Ovary (tissue), 7 donors: ENCODE measurements at regions not wholly inside any gene's neighbourhood (a gene's known extent, or its start where the extent isn't known, plus 50 kb on each side); places are given as distances from the start of the nearest gene placed in this dataset.

Experiments
- DNase-seq, 5 donors: peaks; one replicate each; pipeline ENCODE4 v3.0.0-alpha.2; 2019 to 2020
- H3K27ac ChIP-seq, 2 donors: fragments of 200-600 bp; one replicate each; pipeline versions ENCODE4 v1.5.1 to v1.8.0; 2019 to 2022
- H3K27me3 ChIP-seq: fragments of 200-600 bp; one replicate; pipeline ENCODE4 v1.8.0; 2022
- H3K36me3 ChIP-seq: fragments of 200-600 bp; sonication (generic); one replicate; pipeline ENCODE4 v1.5.1; 2019
- H3K4me1 ChIP-seq: one replicate; pipeline ENCODE4 v1.8.1; 2013; ENCODE audit warnings: mild to moderate bottlenecking, moderate library complexity; ENCODE audit not compliant: insufficient read depth
- H3K4me3 ChIP-seq: fragments of 200-600 bp; sonication (generic); one replicate; pipeline ENCODE4 v1.5.1; 2017
- H3K9me3 ChIP-seq, 2 donors: fragments of 200-600 bp in 1 of 2; sonication (generic) in 1 of 2; one replicate each; pipeline versions ENCODE4 v1.5.1 to v1.8.1; 2013 to 2019; ENCODE audit warnings: mild to moderate bottlenecking in 1 of 2, moderate library complexity in 1 of 2
- EP300 ChIP-seq: sonication (generic); formaldehyde crosslinking; IDR thresholded peaks from one replicate; pipeline ENCODE4 v1.6.1; 2017; ENCODE audit warnings: antibody characterized with exemption
- POLR2A ChIP-seq: fragments of 450-650 bp; IDR thresholded peaks from one replicate; pipeline ENCODE4 v1.6.1; 2017; ENCODE audit warnings: antibody characterized with exemption, mild to moderate bottlenecking, moderate library complexity
- WGBS, 3 donors: extraction: QIAGEN DNeasy Blood & Tissue Kit in 1 of 3; methylation state at CpG; one replicate each; pipeline versions ENCODE4 v1.1.5 to v1.1.7; 2013 to 2017; 5-methylcytosine and 5-hydroxymethylcytosine counted together
- intact Hi-C, 4 donors: fragments of 100-400 bp; cut with DNase I; formaldehyde crosslinking; loops; one replicate each; pipeline versions ENCODE4 v1.11.0 to v1.15.1; 2022 to 2023
- TF ChIP-seq, protein P1 (sequence below), 3 donors: fragments of 450-650 bp in 2 of 3; fragments of 200-600 bp in 1 of 3; IDR thresholded peaks; one replicate each; pipeline versions ENCODE4 v1.5.1 to v1.8.0; 2016 to 2022; ENCODE audit warnings: antibody characterized with exemption in 3 of 3, mild to moderate bottlenecking in 1 of 3
- donor health status: DM: no; HTN: no; CAD: no; lungs with moderate emphysema.
- donor health status: DM: no; HTN: no; CAD: no.
- donor health status: Bipolar disorder and iron deficiency.
- donor health status: DM: no; HTN: no; CAD: no.
- donor health status: DM: yes; HTN: yes; CAD: no.

DNA sequence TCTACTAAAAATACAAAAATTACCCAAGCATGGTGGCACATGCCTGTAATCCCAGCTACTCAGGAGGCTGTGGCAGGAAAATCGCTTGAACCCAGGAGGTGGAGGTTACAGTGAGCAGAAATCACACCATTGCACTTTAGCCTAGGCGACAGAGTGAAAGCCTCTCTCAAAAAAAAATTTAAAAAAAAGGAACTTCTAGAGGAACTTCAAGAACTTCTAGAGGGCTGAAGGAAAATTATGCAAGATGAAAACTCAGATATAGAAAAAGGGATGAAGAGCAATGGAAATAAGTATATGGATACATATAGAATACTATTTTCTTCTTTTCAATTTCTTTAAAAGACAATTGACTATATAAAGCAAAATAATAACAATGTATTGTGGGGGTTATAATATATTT is 51.2 kb upstream of the PRR5 start:
- WGBS, 3 donors, result 87 to 96% (median 87%) methylated on average over 2 of the region's 2 CpGs
- intact Hi-C loops, result no loop called here
- no peak overlapping the region for H3K4me3 ChIP-seq
- H3K36me3 ChIP-seq, result no peaks in the 10 kb centered on the region
- H3K27me3 ChIP-seq, result no peaks in the 10 kb centered on the region
- DNase-seq, result no peak
- H3K27ac ChIP-seq, result no peak overlapping the region
- TF ChIP-seq POLR2A (no peak), EP300 (no peak)
- TF ChIP-seq, protein P1, sequence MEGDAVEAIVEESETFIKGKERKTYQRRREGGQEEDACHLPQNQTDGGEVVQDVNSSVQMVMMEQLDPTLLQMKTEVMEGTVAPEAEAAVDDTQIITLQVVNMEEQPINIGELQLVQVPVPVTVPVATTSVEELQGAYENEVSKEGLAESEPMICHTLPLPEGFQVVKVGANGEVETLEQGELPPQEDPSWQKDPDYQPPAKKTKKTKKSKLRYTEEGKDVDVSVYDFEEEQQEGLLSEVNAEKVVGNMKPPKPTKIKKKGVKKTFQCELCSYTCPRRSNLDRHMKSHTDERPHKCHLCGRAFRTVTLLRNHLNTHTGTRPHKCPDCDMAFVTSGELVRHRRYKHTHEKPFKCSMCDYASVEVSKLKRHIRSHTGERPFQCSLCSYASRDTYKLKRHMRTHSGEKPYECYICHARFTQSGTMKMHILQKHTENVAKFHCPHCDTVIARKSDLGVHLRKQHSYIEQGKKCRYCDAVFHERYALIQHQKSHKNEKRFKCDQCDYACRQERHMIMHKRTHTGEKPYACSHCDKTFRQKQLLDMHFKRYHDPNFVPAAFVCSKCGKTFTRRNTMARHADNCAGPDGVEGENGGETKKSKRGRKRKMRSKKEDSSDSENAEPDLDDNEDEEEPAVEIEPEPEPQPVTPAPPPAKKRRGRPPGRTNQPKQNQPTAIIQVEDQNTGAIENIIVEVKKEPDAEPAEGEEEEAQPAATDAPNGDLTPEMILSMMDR (IDR thresholded peaks at IDR 0.05), result no peak
- H3K9me3 ChIP-seq, result no peaks in the 10 kb centered on the region
- peaks cover 10% of the 10 kb centered on the region for H3K4me1 ChIP-seq

DNA sequence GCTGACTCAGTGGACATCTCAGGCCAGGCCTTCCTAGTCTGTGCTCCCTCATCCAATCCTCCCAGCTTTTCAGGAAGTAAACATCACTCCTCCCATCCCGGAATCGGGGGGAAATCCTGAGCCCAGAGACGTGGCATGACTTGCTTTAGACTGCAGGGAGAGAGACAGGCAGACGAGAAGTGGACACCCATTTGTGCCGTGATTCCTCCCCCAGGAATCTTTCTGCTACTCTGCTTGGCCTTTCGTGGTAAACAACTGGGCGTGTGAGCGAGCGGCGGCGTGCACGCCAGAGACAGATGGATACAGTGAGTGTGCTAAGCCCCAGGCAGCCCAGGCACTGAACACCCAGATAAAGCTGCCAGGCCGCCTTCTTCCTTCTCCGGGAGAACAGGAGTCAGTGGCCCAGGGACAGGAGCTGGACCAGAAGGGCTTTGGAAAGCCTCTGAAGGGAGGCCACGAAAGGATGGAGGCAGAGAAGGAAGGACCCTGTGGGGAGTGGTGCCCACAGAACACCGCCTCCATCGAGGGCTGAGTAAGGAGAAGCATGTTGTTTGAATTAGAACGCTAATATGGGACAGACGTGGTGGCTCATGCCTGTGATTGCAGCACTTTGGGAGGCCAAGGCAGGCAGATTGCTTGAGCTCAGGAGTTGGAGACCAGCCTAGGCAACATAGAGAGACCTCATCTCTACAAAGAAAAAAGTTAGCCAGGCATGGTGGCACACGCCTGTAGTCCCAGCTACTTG is 53.0 kb upstream of the PRR5 start:
- intact Hi-C loops, result no loop called here
- TF ChIP-seq POLR2A (no peak), EP300 (no peak)
- TF ChIP-seq, protein P1 (IDR thresholded peaks at IDR 0.05), result no peak
- H3K4me1 ChIP-seq, result peaks cover 10% of the 10 kb centered on the region
- H3K4me3 ChIP-seq, result no peak overlapping the region
- peak overlapping the region in 1 of 2 donors; percentile 37 for H3K27ac ChIP-seq
- 29 to 52% (median 40%) methylated on average over 20 of the region's 20 CpGs for WGBS, 3 donors
- peak in 4 of 5 donors; percentile 51 to 71 (median 61) for DNase-seq
- H3K36me3 ChIP-seq, result no peaks in the 10 kb centered on the region
- no peaks in the 10 kb centered on the region for H3K9me3 ChIP-seq
- H3K27me3 ChIP-seq, result no peaks in the 10 kb centered on the region

DNA sequence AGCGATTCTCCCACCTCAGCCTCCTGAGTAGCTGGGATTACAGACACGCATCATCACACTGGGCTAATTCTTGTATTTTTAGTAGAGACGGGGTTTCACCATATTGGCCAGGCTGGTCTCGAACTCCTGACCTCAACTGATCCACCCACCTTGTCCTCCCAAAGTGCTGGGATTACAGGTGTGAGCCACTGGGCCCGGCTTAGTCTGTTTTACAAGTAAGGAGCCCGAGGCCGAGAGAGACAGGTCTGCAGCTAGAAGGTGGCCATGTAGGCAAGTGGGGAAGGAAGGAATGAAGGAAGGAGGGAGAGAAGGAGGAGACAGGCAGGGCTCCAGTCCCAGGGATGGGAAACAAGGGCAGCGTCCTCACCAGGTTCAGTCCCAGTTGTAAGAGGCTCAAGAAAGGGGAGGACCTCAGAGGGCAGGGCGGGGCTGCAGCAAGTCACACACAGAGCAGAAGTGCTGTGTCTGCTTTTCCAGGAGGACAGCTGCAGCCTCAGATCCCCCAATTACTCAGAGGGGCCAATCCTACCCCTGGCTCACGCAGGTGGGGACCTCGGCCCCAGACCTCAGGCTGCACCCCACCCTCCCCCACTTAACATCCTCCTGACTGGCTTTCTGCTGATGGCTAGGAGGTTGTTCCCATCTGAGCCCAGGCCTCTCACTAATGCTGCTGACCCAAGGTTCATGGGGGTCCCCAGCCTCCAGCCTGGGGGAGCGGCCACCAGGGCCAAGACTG is 53.8 kb upstream of the PRR5 start:
- TF ChIP-seq EP300 (no peak), POLR2A (no peak)
- TF ChIP-seq, protein P1 (IDR thresholded peaks at IDR 0.05), result no peak
- no peaks in the 10 kb centered on the region for H3K27me3 ChIP-seq
- H3K4me1 ChIP-seq, result peaks cover 10% of the 10 kb centered on the region
- H3K27ac ChIP-seq, result peak overlapping the region in 1 of 2 donors; percentile 37
- H3K9me3 ChIP-seq, result no peaks in the 10 kb centered on the region
- WGBS, 3 donors, result 69 to 77% (median 74%) methylated on average over 12 of the region's 12 CpGs
- intact Hi-C loops, result no loop called here
- H3K36me3 ChIP-seq, result no peaks in the 10 kb centered on the region
- DNase-seq, result no peak
- H3K4me3 ChIP-seq, result no peak overlapping the region

DNA sequence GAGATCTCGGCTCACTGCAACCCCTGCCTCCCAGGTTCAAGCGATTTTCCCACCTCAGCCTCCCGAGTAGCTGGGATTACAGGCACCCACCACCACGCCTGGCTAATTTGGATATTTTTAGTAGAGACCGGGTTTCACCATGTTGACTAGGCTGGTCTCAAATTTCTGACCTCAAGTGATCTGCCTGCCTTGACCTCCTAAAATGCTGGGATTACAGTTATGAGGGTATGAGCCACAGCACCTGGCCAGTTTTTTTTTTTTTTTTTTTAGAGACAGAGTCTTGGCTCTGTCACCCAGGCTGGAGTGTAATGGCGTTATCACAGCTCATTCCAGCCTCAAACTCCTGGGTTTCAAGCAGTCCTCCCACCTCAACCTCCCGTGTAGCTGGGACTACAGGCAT is 54.9 kb upstream of the PRR5 start:
- intact Hi-C loops, result no loop called here
- WGBS, 3 donors, result 78 to 85% (median 82%) methylated on average over 7 of the region's 7 CpGs

DNA sequence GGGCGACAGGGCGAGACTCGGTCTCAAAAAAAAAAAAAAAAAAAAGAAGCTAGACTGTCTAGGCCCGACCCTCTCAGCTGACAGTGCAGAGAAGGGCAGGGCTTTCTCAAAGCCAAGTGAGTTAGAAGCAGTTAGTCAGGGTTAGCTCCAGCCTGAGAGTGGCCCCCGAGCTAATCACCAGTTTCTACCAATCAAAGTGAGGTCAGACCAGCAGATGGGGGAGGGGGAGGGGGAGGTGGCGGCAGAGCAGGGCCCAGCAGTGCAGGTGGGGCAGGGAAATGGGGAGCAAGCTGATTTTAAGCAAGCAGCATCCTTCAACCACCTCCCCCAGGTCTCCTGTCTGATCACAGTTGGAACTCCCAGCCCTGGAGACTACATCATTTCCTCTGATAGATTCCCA is 55.3 kb upstream of the PRR5 start:
- TF ChIP-seq EP300 (no peak), POLR2A (no peak)
- TF ChIP-seq, protein P1 (IDR thresholded peaks at IDR 0.05), result no peak
- WGBS, 3 donors, result 77 to 79% (median 77%) methylated on average over 6 of the region's 6 CpGs
- no peak overlapping the region for H3K4me3 ChIP-seq
- no peak overlapping the region for H3K27ac ChIP-seq
- DNase-seq, result no peak
- intact Hi-C loops, result no loop called here
- H3K36me3 ChIP-seq, result no peaks in the 10 kb centered on the region
- no peaks in the 10 kb centered on the region for H3K9me3 ChIP-seq
- no peaks in the 10 kb centered on the region for H3K27me3 ChIP-seq
- peaks cover 10% of the 10 kb centered on the region for H3K4me1 ChIP-seq

More for the DNA sequence above, 54.9 kb upstream of the PRR5 start:
- Histone ChIP-seq H3K9me3 (no peaks in the 10 kb centered on the region), H3K27ac (no peak overlapping the region), H3K27me3 (no peaks in the 10 kb centered on the region), H3K4me1 (peaks cover 10% of the 10 kb centered on the region), H3K4me3 (no peak overlapping the region), H3K36me3 (no peaks in the 10 kb centered on the region)
- TF ChIP-seq POLR2A (no peak), EP300 (no peak)
- no peak for DNase-seq
